GM19043 (cell line): ENCODE measurements at regions not wholly inside any gene's neighbourhood (a gene's known extent, or its start where the extent isn't known, plus 50 kb on each side); places are given as distances from the start of the nearest gene placed in this dataset.

Source experiments
- ATAC-seq: cut with Tn5 transposase; IDR thresholded peaks from one replicate; pipeline ENCODE4 v1.9.1; 2021; ENCODE audit warnings: low read depth; ENCODE audit not compliant: unreplicated experiment

GRCh38 chr2:192278701-192279100, 84.0 kb upstream of the TMEFF2 start:
- ATAC-seq, result no peak

DNA sequence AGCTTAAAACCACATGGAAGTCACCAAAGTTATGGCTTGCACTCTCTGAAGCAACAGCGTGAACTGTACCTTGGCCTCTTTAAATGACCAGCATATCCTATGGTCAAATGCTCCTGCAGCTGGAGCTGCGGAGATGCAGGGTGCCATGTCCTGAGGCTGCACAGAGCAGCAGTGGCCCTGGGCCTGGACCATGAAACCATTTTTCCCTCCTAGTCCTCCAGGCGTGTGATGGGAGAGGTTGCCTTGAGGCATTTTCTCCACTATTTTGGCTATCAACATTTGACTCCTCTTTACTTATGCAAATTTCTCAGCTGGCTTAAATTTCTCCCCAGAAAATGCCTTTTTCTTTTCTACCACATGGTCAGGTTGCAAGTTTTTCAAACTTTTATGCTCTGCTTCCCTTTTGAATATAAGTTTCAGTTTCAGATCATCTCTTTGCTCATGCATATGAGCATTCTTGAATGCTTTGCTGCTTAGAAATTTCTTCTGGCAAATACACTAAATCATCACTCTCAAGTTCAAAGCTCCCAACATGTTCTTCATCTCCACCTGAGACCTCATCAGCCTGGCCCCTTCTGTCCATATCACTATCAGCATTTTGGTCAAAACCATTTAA, 82.9 kb upstream of the TMEFF2 start:
- no peak for ATAC-seq

GRCh38 chr2:192275632-192276031, 80.9 kb upstream of the TMEFF2 start:
- no peak for ATAC-seq

DNA sequence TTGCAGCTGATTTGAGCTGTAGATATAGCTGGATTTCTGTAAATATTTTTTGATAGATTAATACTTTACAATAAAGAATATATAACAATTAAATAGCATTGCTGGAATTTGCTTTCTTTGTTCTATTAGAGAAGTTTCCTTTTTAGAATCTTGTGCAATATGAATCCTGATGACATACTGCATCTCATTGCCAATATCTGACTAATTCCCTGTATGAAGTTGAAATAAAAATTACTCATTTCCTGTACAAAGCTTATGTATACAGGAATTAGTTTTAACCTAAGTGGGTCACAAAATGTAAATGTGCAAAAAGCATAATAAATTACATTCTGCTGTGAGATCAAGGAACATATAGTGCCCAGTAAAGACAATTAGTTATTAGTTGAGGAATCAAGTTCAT, 72.8 kb upstream of the TMEFF2 start:
- ATAC-seq, result no peak

DNA sequence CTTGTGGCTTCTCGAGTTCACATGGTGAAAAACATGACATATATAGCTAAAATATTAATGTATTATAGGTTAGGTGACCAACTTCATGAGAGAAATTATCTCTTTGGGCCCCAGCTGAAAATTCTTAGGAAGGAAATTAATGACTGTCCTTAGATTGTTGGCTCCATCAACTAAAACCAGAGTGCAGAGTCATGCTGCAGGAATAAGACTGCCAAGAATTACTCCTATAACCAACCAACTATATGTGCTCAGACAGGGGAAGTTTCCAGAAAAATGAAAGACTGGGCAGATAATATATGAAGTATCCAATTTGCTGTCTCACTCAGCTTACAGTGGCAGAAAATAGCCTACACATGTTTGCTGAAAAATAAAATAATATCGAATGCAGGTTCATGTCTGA, 71.0 kb upstream of the TMEFF2 start:
- no peak for ATAC-seq

GRCh38 chr2:192254444-192254843, 59.7 kb upstream of the TMEFF2 start:
- no peak for ATAC-seq

DNA sequence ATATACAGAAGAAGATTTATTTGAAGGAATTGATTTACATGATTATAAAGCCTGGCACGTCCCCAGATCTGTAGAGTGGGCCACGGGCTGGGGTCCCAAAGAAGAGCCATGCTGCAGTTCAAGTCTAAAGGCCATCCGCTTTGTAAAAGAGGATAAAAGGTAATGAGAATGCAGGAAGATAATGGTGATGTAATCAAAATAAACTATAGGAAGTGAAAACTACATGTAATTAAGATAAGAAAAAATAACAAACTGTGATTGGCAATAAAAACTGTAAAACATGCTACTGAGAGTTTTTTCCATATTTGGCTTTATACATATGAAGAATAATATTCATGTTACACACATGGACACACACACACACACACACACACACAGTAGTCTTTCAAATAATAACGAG, 59.0 kb upstream of the TMEFF2 start:
- ATAC-seq, result no peak

DNA sequence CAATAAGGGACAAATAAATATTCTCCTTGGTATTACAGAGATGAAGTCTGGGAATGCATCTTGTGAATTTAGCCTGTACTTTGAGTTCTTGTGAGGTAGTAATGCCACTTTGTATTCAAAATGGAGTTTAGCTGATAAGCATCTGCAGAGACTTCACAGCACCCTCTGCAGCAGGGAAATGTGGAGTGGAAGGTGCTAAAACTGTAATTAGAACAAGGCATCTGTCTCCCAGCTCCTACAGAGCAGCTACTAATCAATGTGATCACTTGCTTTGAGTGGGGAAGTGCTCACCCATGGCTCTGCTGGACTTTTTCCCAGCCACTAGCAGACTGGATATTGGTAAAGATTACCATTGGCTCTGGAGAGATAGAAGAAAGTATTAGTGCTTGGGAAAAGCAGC, 56.2 kb upstream of the TMEFF2 start:
- ATAC-seq, result no peak

- ATAC-seq, result no peak
Observed at GRCh38 chr2:192247456-192247855, 52.7 kb upstream of the TMEFF2 start.

- ATAC-seq, result no peak
Observed at GRCh38 chr2:192246297-192246696, 51.6 kb upstream of the TMEFF2 start.

DNA sequence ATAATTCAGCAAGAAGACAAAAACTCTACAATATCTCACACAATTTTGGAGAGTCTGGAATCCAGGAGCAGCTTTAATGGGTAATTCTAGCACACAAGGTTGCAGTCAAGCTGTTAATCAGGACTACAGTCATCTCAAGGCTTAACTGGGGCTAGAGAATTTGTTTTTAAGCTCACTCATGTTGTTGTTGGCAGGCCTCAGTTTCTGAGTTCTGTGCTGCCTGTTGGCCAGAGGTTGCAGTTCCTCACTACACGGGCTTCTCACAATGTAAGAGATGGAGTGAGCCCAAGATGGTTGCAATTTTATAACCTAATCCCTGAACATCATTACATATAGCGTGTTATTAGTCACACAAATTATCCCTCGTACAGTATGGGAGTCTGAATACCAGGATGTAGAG, 50.6 kb upstream of the TMEFF2 start:
- no peak for ATAC-seq
